HepG2 (cell line): ENCODE measurements at regions not wholly inside any gene's neighbourhood (a gene's known extent, or its start where the extent isn't known, plus 50 kb on each side); places are given as distances from the start of the nearest gene placed in this dataset.

Experiments
- CHD2 ChIP-seq: IDR thresholded peaks from 2 replicates; pipeline ENCODE4 v1.6.1; 2011; ENCODE audit warnings: low read depth, low read length, improper control_type of control experiment
- FOXK1 ChIP-seq: sonication (generic); formaldehyde crosslinking; IDR thresholded peaks from 2 replicates; pipeline ENCODE4 v1.4.0; 2020; ENCODE audit warnings: low read depth, missing genetic modification reagents, borderline replicate concordance
- KDM1A ChIP-seq: IDR thresholded peaks from 2 replicates; pipeline ENCODE4 v1.6.1; 2016; ENCODE audit warnings: missing compliant biosample characterization
- KDM5A ChIP-seq: fragments of 200-600 bp; sonication (generic); IDR thresholded peaks from 2 replicates; pipeline ENCODE4 v1.7.0; 2018; ENCODE audit warnings: antibody characterized with exemption, mild to moderate bottlenecking, low read length, borderline replicate concordance
- SMARCC2 ChIP-seq: fragments of 450-650 bp; IDR thresholded peaks from 2 replicates; pipeline ENCODE4 v1.6.1; 2017; ENCODE audit warnings: antibody characterized with exemption, mild to moderate bottlenecking
- ZBTB49 ChIP-seq: sonication (generic); formaldehyde crosslinking; IDR thresholded peaks from 2 replicates; pipeline ENCODE4 v1.4.0; 2020; ENCODE audit warnings: missing genetic modification reagents, borderline replicate concordance
- TF ChIP-seq, protein P1 (sequence below): IDR thresholded peaks from 2 replicates; pipeline ENCODE4 v1.6.1; 2016

DNA sequence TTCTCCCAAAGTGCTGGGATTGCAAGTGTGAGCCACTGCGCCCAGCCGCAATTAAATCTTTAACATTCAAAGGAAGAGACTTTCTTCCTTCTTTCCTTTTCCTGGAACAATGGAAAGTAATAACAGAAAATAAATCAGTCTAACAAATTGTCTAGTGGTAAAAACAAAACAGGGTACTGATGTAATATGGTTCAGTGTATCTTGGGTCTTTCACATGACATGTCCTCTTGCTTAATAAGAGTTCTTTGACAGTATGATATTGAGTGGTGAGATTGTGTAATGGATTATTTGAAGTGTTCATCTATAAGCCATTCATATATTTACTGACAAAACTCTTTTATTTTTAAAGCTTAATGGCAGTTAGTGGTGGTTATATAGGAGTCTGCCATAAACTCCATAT is 256.6 kb downstream of the SPRY1 start:
- TF ChIP-seq CHD2 (no peak), KDM5A (no peak), ZBTB49 (CRISPR knock-in tag) (no peak), SMARCC2 (no peak), KDM1A (no peak), FOXK1 (CRISPR knock-in tag) (no peak)
- TF ChIP-seq, protein P1, sequence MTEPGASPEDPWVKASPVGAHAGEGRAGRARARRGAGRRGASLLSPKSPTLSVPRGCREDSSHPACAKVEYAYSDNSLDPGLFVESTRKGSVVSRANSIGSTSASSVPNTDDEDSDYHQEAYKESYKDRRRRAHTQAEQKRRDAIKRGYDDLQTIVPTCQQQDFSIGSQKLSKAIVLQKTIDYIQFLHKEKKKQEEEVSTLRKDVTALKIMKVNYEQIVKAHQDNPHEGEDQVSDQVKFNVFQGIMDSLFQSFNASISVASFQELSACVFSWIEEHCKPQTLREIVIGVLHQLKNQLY = no peak
